OCI-LY3 (cell line): ENCODE measurements at regions not wholly inside any gene's neighbourhood (a gene's known extent, or its start where the extent isn't known, plus 50 kb on each side); places are given as distances from the start of the nearest gene placed in this dataset.

Source experiments
- H2AFZ ChIP-seq: fragments of 200-600, 300-600 bp; shearing (Covaris generic); 2 replicates; pipeline ENCODE4 v1.6.0; 2014; ENCODE audit warnings: antibody characterized with exemption, low read depth, low read length
- H3K27ac ChIP-seq: fragments of 200-600, 300-600 bp; sonication (generic); 2 replicates; pipeline ENCODE4 v1.5.1; 2014; ENCODE audit warnings: mild to moderate bottlenecking, low read length, moderate library complexity, mixed read lengths
- H3K27me3 ChIP-seq: fragments of 200-600, 300-600 bp; sonication (generic); 2 replicates; pipeline ENCODE4 v1.6.1; 2014; ENCODE audit warnings: low read depth, low read length, mixed read lengths
- H3K36me3 ChIP-seq: fragments of 200-600, 300-600 bp; sonication (generic); replicated peaks from 2 replicates; pipeline ENCODE3; 2014; ENCODE audit warnings: low read depth, low read length, mixed read lengths
- H3K4me1 ChIP-seq: fragments of 300-600, 200-600 bp; sonication (generic); 2 replicates; pipeline ENCODE4 v1.6.1; 2014; ENCODE audit warnings: low read length, mixed read lengths
- H3K4me2 ChIP-seq: fragments of 200-600, 300-600 bp; sonication (generic); 2 replicates; pipeline ENCODE4 v1.6.1; 2014; ENCODE audit warnings: low read length, mixed read lengths
- H3K4me3 ChIP-seq: fragments of 300-600, 200-600 bp; sonication (generic); 2 replicates; pipeline ENCODE4 v1.5.1; 2014; ENCODE audit warnings: antibody characterized with exemption, mild to moderate bottlenecking, low read length, moderate library complexity
- H3K79me2 ChIP-seq: fragments of 300-600, 200-600 bp; shearing (Covaris generic); 2 replicates; pipeline ENCODE4 v1.6.1; 2014; ENCODE audit warnings: mild to moderate bottlenecking, low read length, mixed read lengths
- H3K9ac ChIP-seq: fragments of 300-600, 200-600 bp; shearing (Covaris generic); 2 replicates; pipeline ENCODE4 v1.6.0; 2014; ENCODE audit warnings: mild to moderate bottlenecking, low read length, moderate library complexity
- H3K9me3 ChIP-seq: fragments of 200-600, 300-600 bp; shearing (Covaris generic); 2 replicates; pipeline ENCODE4 v1.6.1; 2014; ENCODE audit warnings: low read length, mixed read lengths; ENCODE audit not compliant: insufficient read depth
- H4K20me1 ChIP-seq: fragments of 200-600, 300-600 bp; sonication (generic); 2 replicates; pipeline ENCODE4 v1.6.1; 2016; ENCODE audit warnings: low read length, mixed read lengths; ENCODE audit not compliant: insufficient read depth
- CTCF ChIP-seq: fragments of 200-600, 300-600 bp; sonication (generic); IDR thresholded peaks from 2 replicates; pipeline ENCODE4 v1.5.1; 2014; ENCODE audit warnings: antibody characterized with exemption, low read length, low read depth
- EZH2phosphoT487 ChIP-seq: fragments of 200-600 bp; shearing (Covaris generic); IDR thresholded peaks from 2 replicates; pipeline ENCODE4 v1.6.1; 2018; ENCODE audit warnings: antibody characterized with exemption, mixed run types, low read depth

- no peak overlapping the region for H3K9ac ChIP-seq
- H4K20me1 ChIP-seq: no peaks in the 10 kb centered on the region
- no peaks in the 10 kb centered on the region for H3K27me3 ChIP-seq
- H3K79me2 ChIP-seq: no peaks in the 10 kb centered on the region
- no peaks in the 10 kb centered on the region for H3K9me3 ChIP-seq
- H2AFZ ChIP-seq: no peak overlapping the region
- H3K36me3 ChIP-seq: no peaks in the 10 kb centered on the region
- no peaks in the 10 kb centered on the region for H3K4me1 ChIP-seq
- H3K4me3 ChIP-seq: no peak overlapping the region
- H3K27ac ChIP-seq: no peak overlapping the region
- H3K4me2 ChIP-seq: no peak overlapping the region
- TF ChIP-seq EZH2phosphoT487 (no peak), CTCF (no peak)
Observed at GRCh38 chr14:85027681-85028370, 502.1 kb upstream of the FLRT2 start.

GRCh38 chr14:85037411-85037810 lies 492.5 kb upstream of the FLRT2 start:
- H3K27ac ChIP-seq: no peak overlapping the region
- H4K20me1 ChIP-seq: no peaks in the 10 kb centered on the region
- peaks cover 5% of the 10 kb centered on the region; the same call in 1 of the 2 replicates for H3K4me1 ChIP-seq
- H3K79me2 ChIP-seq: no peaks in the 10 kb centered on the region
- H3K4me2 ChIP-seq: no peak overlapping the region
- H3K36me3 ChIP-seq: no peaks in the 10 kb centered on the region
- no peak overlapping the region for H3K9ac ChIP-seq
- no peak for TF ChIP-seq EZH2phosphoT487
- TF ChIP-seq CTCF: no peak
- H2AFZ ChIP-seq: no peak overlapping the region
- no peaks in the 10 kb centered on the region for H3K9me3 ChIP-seq
- H3K27me3 ChIP-seq: 0 out of 2 replicates have a peak, but pooled peaks cover 3% of the 10 kb centered on the region
- H3K4me3 ChIP-seq: no peak overlapping the region

GRCh38 chr14:85038526-85039352 lies 491.2 kb upstream of the FLRT2 start:
- no peak overlapping the region for H3K4me2 ChIP-seq
- peaks cover 5% of the 10 kb centered on the region; the same call in 1 of the 2 replicates for H3K4me1 ChIP-seq
- no peak overlapping the region for H3K4me3 ChIP-seq
- no peaks in the 10 kb centered on the region for H3K36me3 ChIP-seq
- 0 out of 2 replicates have a peak, but pooled peaks cover 3% of the 10 kb centered on the region for H3K27me3 ChIP-seq
- no peaks in the 10 kb centered on the region for H3K79me2 ChIP-seq
- H3K9ac ChIP-seq: no peak overlapping the region
- no peaks in the 10 kb centered on the region for H3K9me3 ChIP-seq
- H4K20me1 ChIP-seq: no peaks in the 10 kb centered on the region
- no peak overlapping the region for H3K27ac ChIP-seq
- no peak overlapping the region for H2AFZ ChIP-seq
- TF ChIP-seq CTCF: no peak
- TF ChIP-seq EZH2phosphoT487: no peak

- no peak overlapping the region for H2AFZ ChIP-seq
- H3K27ac ChIP-seq: no peak overlapping the region
- H3K4me2 ChIP-seq: no peak overlapping the region
- no peak overlapping the region for H3K9ac ChIP-seq
- H3K4me3 ChIP-seq: no peak overlapping the region
- H3K36me3 ChIP-seq: no peaks in the 10 kb centered on the region
- no peak for TF ChIP-seq CTCF
- TF ChIP-seq EZH2phosphoT487: no peak
- peaks cover 5% of the 10 kb centered on the region; the same call in 1 of the 2 replicates for H3K4me1 ChIP-seq
- H4K20me1 ChIP-seq: no peaks in the 10 kb centered on the region
- no peaks in the 10 kb centered on the region for H3K9me3 ChIP-seq
- no peaks in the 10 kb centered on the region for H3K79me2 ChIP-seq
- H3K27me3 ChIP-seq: peaks cover 3% of the 10 kb centered on the region; the same call in 1 of the 2 replicates
Observed at GRCh38 chr14:85039353-85039626, 490.7 kb upstream of the FLRT2 start.
